K562 (cell line): ENCODE measurements at regions not wholly inside any gene's neighbourhood (a gene's known extent, or its start where the extent isn't known, plus 50 kb on each side); places are given as distances from the start of the nearest gene placed in this dataset.

ENCODE experiments used
- ATAC-seq: fragments of 200-7000 bp; cut with Tn5 transposase; 3 replicates; pipeline ENCODE4 v1.9.1; 2020; ENCODE audit warnings: moderate library complexity
- BruUV-seq: library from RNA; stranded (reverse); fragments of 400-500 nt; replicated peaks from 2 replicates; lab custom pipeline; 2021; lab: Mats Ljungman, UMichigan
- CTCF ChIA-PET: fragments of 300-600 bp; formaldehyde crosslinking; extraction: SDS; loops from one replicate; lab custom pipeline; 2021; ENCODE audit warnings: low intra/inter-chr PET ratio; lab: Yijun Ruan, JAX
- POLR2A ChIA-PET: fragments of 300-600, 350-650 bp; sonication (Branson Sonifier 250); formaldehyde crosslinking; extraction: SDS; loops from one replicate; lab custom pipeline; 2021; ENCODE audit warnings: antibody characterized with exemption, inconsistent platforms; lab: Yijun Ruan, JAX
- DNase-seq, 4 experiments: peaks; one replicate each; pipeline versions ENCODE4 v3.0.0 to v3.0.0-alpha.2; 2011 to 2018; ENCODE audit warnings: low spot score in 3 of 4, mixed read lengths in 3 of 4; ENCODE audit errors: extremely low read depth in 1 of 4
- FAIRE-seq: peaks from 2 replicates; lab custom pipeline; 2011; peaks lifted over from hg19 to GRCh38; lab: Jason Lieb, UNC
- H2AFZ ChIP-seq: 2 replicates; pipeline ENCODE4 v1.6.0; 2011; ENCODE audit warnings: low read depth, low read length, control low read depth, inconsistent platforms
- H3K27ac ChIP-seq: fragments of 200-600 bp; 3 replicates; pipeline ENCODE4 v1.8.0; 2011; ENCODE audit warnings: low read depth, mild to moderate bottlenecking, control low read depth, inconsistent platforms, low read length, moderate library complexity, mixed read lengths; ENCODE audit errors: extremely low read depth
- H3K27me3 ChIP-seq, 2 experiments: fragments of 300-600 bp in 1 of 2; 2 replicates in 1 of 2; 3 replicates in 1 of 2; pipeline versions ENCODE4 v1.6.0 to v1.8.0; 2011; ENCODE audit warnings: inconsistent platforms in 2 of 2, low read length in 2 of 2, mild to moderate bottlenecking in 1 of 2, mixed read lengths in 1 of 2, moderate library complexity in 1 of 2; ENCODE audit not compliant: control insufficient read depth in 2 of 2, insufficient read depth in 2 of 2
- H3K36me3 ChIP-seq: fragments of 300-600 bp; 3 replicates; pipeline ENCODE4 v1.8.0; 2011; ENCODE audit warnings: mild to moderate bottlenecking, low read length, inconsistent platforms; ENCODE audit not compliant: control insufficient read depth, insufficient read depth
- H3K4me1 ChIP-seq, 2 experiments: fragments of 200-600 bp in 1 of 2; replicated peaks in 1 of 2; 2 replicates in 1 of 2; 3 replicates in 1 of 2; pipeline versions ENCODE4 v1.5.1 to v1.8.0; 2011; ENCODE audit warnings: inconsistent platforms in 2 of 2, low read length in 2 of 2, mild to moderate bottlenecking in 1 of 2, mixed read lengths in 1 of 2, moderate library complexity in 1 of 2; ENCODE audit not compliant: control insufficient read depth in 2 of 2, insufficient read depth in 2 of 2
- H3K4me2 ChIP-seq: 2 replicates; pipeline ENCODE4 v1.6.1; 2011; ENCODE audit warnings: low read length, control low read depth, inconsistent platforms, mixed read lengths; ENCODE audit not compliant: insufficient read depth
- H3K4me3 ChIP-seq: fragments of 200-600 bp; sonication (generic), shearing (Covaris generic); 2 replicates; pipeline ENCODE4 v1.5.1; 2016; ENCODE audit warnings: control low read depth, inconsistent platforms
- H3K79me2 ChIP-seq: fragments of 200-600 bp; 3 replicates; pipeline ENCODE4 v1.8.0; 2011; ENCODE audit warnings: low read length, inconsistent platforms; ENCODE audit not compliant: control insufficient read depth, insufficient read depth
- H3K9ac ChIP-seq, 2 experiments: 2 replicates each; pipeline versions ENCODE4 v1.6.0 to v1.6.1; 2011; ENCODE audit warnings: low read depth in 2 of 2, low read length in 2 of 2, control low read depth in 1 of 2, inconsistent platforms in 1 of 2, mild to moderate bottlenecking in 1 of 2, mixed read lengths in 1 of 2; ENCODE audit not compliant: insufficient read depth in 1 of 2
- H3K9me1 ChIP-seq: one replicate; pipeline ENCODE4 v1.6.0; 2011; ENCODE audit warnings: inconsistent platforms, mild to moderate bottlenecking, low read length, moderate library complexity; ENCODE audit not compliant: control insufficient read depth, insufficient read depth
- H3K9me3 ChIP-seq: replicated peaks from 2 replicates; pipeline ENCODE4 v1.5.1; 2011; ENCODE audit warnings: low read depth, low read length, inconsistent platforms; ENCODE audit not compliant: control insufficient read depth, insufficient read depth
- H4K20me1 ChIP-seq: replicated peaks from 2 replicates; pipeline ENCODE4 v1.6.1; 2011; ENCODE audit warnings: low read length, inconsistent platforms, mixed read lengths; ENCODE audit not compliant: control insufficient read depth, insufficient read depth
- CCAR2 ChIP-seq: fragments of 200-400 bp; formaldehyde crosslinking; IDR thresholded peaks from 2 replicates; pipeline ENCODE4 v1.6.1; 2017; ENCODE audit warnings: mild to moderate bottlenecking, low read depth, low read length
- GABPB1 ChIP-seq: sonication (generic); formaldehyde crosslinking; IDR thresholded peaks from 2 replicates; pipeline ENCODE4 v1.8.0; 2022; ENCODE audit warnings: mild to moderate bottlenecking, missing genetic modification reagents
- KDM2B ChIP-seq: fragments of 250-450 bp; sonication (Bioruptor Pico); IDR thresholded peaks from 2 replicates; pipeline ENCODE4 v1.8.0; 2021; ENCODE audit warnings: mild to moderate bottlenecking, moderate library complexity
- KDM4B ChIP-seq, 2 experiments: fragments of 450-650 bp in 1 of 2; sonication (generic) in 1 of 2; IDR thresholded peaks; 2 replicates each; pipeline ENCODE4 v1.6.1; 2016 to 2017; ENCODE audit warnings: borderline replicate concordance in 2 of 2, antibody characterized with exemption in 1 of 2, low read depth in 1 of 2, mild to moderate bottlenecking in 1 of 2
- NUFIP1 ChIP-seq: fragments of 450-650 bp; IDR thresholded peaks from 2 replicates; pipeline ENCODE4 v1.6.1; 2018; ENCODE audit not compliant: partially characterized antibody
- SMARCA5 ChIP-seq: fragments of 450-650 bp; IDR thresholded peaks from 2 replicates; pipeline ENCODE4 v1.6.1; 2016
- THAP7 ChIP-seq: fragments of 250-450 bp; sonication (Bioruptor Pico); IDR thresholded peaks from 2 replicates; pipeline ENCODE4 v1.5.0; 2021
- THRAP3 ChIP-seq: fragments of 450-650 bp; IDR thresholded peaks from 2 replicates; pipeline ENCODE4 v1.6.1; 2016; ENCODE audit warnings: mild to moderate bottlenecking, inconsistent platforms, borderline replicate concordance
- VEZF1 ChIP-seq: fragments of 200-800 bp; sonication (Bioruptor generic); IDR thresholded peaks from 2 replicates; pipeline ENCODE4 v1.6.1; 2017; ENCODE audit warnings: missing genetic modification characterization, missing compliant biosample characterization
- ZNF197 ChIP-seq: fragments of 200-800 bp; sonication (Bioruptor generic); IDR thresholded peaks from 2 replicates; pipeline ENCODE4 v1.6.1; 2016; ENCODE audit warnings: low read depth, missing genetic modification characterization, missing compliant biosample characterization
- in situ Hi-C: fragments of 300-500 bp; cut with MboI; formaldehyde crosslinking; loops from 4 replicates; pipeline ENCODE4 v1.15.0; 2018; ENCODE audit warnings: inconsistent platforms, mixed read lengths
- intact Hi-C: fragments of 100-400 bp; cut with micrococcal nuclease; formaldehyde crosslinking; loops from 2 replicates; pipeline ENCODE4 v1.14.2; 2022
- TF ChIP-seq, protein P1 (sequence below): IDR thresholded peaks from 2 replicates; pipeline ENCODE4 v1.6.1; 2014; ENCODE audit warnings: antibody characterized with exemption
- TF ChIP-seq, protein P2 (sequence below), 2 experiments: fragments of 150-350 bp in 1 of 2; IDR thresholded peaks; 2 replicates each; pipeline ENCODE4 v1.6.1; 2012 to 2016; ENCODE audit warnings: low read depth in 2 of 2, low read length in 2 of 2, mild to moderate bottlenecking in 1 of 2, moderate library complexity in 1 of 2

DNA sequence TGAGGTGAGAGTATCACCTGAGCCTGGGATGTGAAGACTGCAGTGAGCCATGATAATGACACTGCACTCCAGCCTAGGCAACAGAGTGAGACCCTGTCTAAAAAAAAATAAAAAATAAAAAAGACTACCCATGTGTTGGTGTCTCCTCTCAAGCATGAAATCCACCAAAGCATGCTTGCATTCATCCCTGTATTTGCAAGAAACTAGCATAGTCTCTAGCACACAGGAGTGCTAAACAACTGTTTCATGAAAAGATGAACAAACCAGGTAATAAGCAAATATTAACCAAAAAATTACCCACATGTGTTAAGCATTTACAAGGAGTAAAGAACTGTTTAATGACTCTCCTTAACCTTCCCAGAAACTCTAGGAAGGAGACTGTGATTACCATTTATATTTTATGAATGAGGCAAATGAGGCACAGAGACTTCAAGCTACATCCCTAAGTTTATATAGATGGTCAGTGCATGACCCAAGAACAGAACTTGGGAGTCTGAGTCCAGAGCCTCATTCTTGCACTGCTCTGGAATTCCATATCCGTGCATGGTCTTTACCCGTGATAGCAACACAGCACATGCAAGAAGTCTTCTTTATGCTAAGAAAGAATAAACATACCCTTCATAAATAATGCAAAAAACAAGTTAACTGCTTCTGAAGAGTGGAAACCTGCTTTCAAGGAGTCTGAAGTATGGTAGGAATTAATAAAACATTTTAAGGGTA, 186.1 kb upstream of the STS start (continued):
- no peak for TF ChIP-seq ZNF197
- TF ChIP-seq VEZF1 (CRISPR knock-in tag): no peak

GRCh38 chrX:6959006-6959405, 188.5 kb upstream of the STS start:
- Histone ChIP-seq H3K9ac (no peak overlapping the region), H3K27ac (no peak overlapping the region), H4K20me1 (no peaks in the 10 kb centered on the region), H3K9me1 (no peaks in the 10 kb centered on the region), H3K4me1 (no peaks in the 10 kb centered on the region), H3K4me2 (no peak overlapping the region), H3K27me3 (no peaks in the 10 kb centered on the region), H3K36me3 (no peaks in the 10 kb centered on the region), H3K79me2 (no peaks in the 10 kb centered on the region), H2AFZ (no peak overlapping the region), H3K9me3 (no peaks in the 10 kb centered on the region), H3K4me3 (no peak overlapping the region)
- no TSS peak for BruUV-seq
- ChIA-PET POLR2A (no interaction called here), CTCF (no interaction called here)
- in situ Hi-C loops: no loop called here
- FAIRE-seq (no peak), ATAC-seq (no peak), DNase-seq (no peak)
- intact Hi-C loops: no loop called here
- no peak for TF ChIP-seq CCAR2
- TF ChIP-seq, protein P1, sequence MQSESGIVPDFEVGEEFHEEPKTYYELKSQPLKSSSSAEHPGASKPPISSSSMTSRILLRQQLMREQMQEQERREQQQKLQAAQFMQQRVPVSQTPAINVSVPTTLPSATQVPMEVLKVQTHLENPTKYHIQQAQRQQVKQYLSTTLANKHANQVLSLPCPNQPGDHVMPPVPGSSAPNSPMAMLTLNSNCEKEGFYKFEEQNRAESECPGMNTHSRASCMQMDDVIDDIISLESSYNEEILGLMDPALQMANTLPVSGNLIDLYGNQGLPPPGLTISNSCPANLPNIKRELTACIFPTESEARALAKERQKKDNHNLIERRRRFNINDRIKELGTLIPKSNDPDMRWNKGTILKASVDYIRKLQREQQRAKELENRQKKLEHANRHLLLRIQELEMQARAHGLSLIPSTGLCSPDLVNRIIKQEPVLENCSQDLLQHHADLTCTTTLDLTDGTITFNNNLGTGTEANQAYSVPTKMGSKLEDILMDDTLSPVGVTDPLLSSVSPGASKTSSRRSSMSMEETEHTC: no peak
- no peak for TF ChIP-seq SMARCA5
- no peak for TF ChIP-seq KDM2B
- TF ChIP-seq, protein P2, sequence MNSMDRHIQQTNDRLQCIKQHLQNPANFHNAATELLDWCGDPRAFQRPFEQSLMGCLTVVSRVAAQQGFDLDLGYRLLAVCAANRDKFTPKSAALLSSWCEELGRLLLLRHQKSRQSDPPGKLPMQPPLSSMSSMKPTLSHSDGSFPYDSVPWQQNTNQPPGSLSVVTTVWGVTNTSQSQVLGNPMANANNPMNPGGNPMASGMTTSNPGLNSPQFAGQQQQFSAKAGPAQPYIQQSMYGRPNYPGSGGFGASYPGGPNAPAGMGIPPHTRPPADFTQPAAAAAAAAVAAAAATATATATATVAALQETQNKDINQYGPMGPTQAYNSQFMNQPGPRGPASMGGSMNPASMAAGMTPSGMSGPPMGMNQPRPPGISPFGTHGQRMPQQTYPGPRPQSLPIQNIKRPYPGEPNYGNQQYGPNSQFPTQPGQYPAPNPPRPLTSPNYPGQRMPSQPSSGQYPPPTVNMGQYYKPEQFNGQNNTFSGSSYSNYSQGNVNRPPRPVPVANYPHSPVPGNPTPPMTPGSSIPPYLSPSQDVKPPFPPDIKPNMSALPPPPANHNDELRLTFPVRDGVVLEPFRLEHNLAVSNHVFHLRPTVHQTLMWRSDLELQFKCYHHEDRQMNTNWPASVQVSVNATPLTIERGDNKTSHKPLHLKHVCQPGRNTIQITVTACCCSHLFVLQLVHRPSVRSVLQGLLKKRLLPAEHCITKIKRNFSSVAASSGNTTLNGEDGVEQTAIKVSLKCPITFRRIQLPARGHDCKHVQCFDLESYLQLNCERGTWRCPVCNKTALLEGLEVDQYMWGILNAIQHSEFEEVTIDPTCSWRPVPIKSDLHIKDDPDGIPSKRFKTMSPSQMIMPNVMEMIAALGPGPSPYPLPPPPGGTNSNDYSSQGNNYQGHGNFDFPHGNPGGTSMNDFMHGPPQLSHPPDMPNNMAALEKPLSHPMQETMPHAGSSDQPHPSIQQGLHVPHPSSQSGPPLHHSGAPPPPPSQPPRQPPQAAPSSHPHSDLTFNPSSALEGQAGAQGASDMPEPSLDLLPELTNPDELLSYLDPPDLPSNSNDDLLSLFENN (IDR thresholded peaks at IDR 0.05; ENCODE audit: low read depth in 2 of 2, low read length in 2 of 2): no peak
- TF ChIP-seq NUFIP1: no peak
- TF ChIP-seq GABPB1: no peak
- TF ChIP-seq THRAP3: no peak
- TF ChIP-seq KDM4B (IDR thresholded peaks at IDR 0.05; ENCODE audit: borderline replicate concordance in 2 of 2, low read depth in 1 of 2): no peak
- no peak for TF ChIP-seq THAP7 (CRISPR knock-in tag)
